NCI-H2081 (cell line): ENCODE measurements at regions not wholly inside any gene's neighbourhood (a gene's known extent, or its start where the extent isn't known, plus 50 kb on each side); places are given as distances from the start of the nearest gene placed in this dataset.
"Not testable (repeated sequence)": the region's sequence is repeated elsewhere in the genome, so short reads cannot be mapped to it uniquely, and the experiment has no call there.

Experiments used
- DNase-seq, 2 experiments: peaks; one replicate each; lab custom pipeline; 2025; lab: John Stamatoyannopoulos, UW

GRCh38 chr2:53356291-53356905, 411.2 kb upstream of the CHAC2 start:
- DNase-seq: no peak

- DNase-seq: no peak
Measured at GRCh38 chr2:53353135-53354114, 414.2 kb upstream of the CHAC2 start.

GRCh38 chr2:53347269-53347668, 420.3 kb upstream of the CHAC2 start:
- no peak for DNase-seq

- no peak for DNase-seq
Measured at GRCh38 chr2:53342248-53342647, 425.4 kb upstream of the CHAC2 start.

- DNase-seq: no peak
Measured at GRCh38 chr2:53334610-53335009, 433.0 kb upstream of the CHAC2 start.

GRCh38 chr2:53331667-53332066, 435.9 kb upstream of the CHAC2 start:
- DNase-seq: no peak

- DNase-seq: no peak
Measured at GRCh38 chr2:53317861-53318260, 449.7 kb upstream of the CHAC2 start.

- DNase-seq: no peak
Measured at GRCh38 chr2:53315149-53315548, 452.5 kb upstream of the CHAC2 start.

- no peak for DNase-seq
Measured at GRCh38 chr2:53314718-53315117, 452.9 kb upstream of the CHAC2 start.

GRCh38 chr2:53313644-53314043, 454.0 kb upstream of the CHAC2 start:
- not testable (repeated sequence) for DNase-seq

GRCh38 chr2:53312721-53313120, 454.9 kb upstream of the CHAC2 start:
- no peak for DNase-seq

GRCh38 chr2:53312181-53312580, 455.4 kb upstream of the CHAC2 start:
- no peak for DNase-seq

GRCh38 chr2:53303012-53303578, 464.5 kb upstream of the CHAC2 start:
- no peak for DNase-seq

GRCh38 chr2:53302455-53302854, 465.1 kb upstream of the CHAC2 start:
- DNase-seq: no peak

GRCh38 chr2:53289309-53290006, 478.1 kb upstream of the CHAC2 start:
- no peak for DNase-seq

- no peak for DNase-seq
Measured at GRCh38 chr2:53286345-53286744, 481.3 kb upstream of the CHAC2 start.

- no peak for DNase-seq
Measured at GRCh38 chr2:53275743-53276142, 491.9 kb upstream of the CHAC2 start.

- no peak for DNase-seq
Measured at GRCh38 chr2:53268626-53269025, 499.0 kb upstream of the CHAC2 start.

GRCh38 chr2:53268086-53268485, 499.5 kb upstream of the CHAC2 start:
- no peak for DNase-seq

- peak in 1 of 2 experiments; percentile 5 for DNase-seq
Measured at GRCh38 chr2:53265544-53266299, 501.9 kb upstream of the CHAC2 start.

- DNase-seq: no peak
Measured at GRCh38 chr2:53260568-53260967, 507.0 kb upstream of the CHAC2 start.
